ENCODE measurements at regions not wholly inside any gene's neighbourhood (a gene's known extent, or its start where the extent isn't known, plus 50 kb on each side); places are given as distances from the start of the nearest gene placed in this dataset.

DNA sequence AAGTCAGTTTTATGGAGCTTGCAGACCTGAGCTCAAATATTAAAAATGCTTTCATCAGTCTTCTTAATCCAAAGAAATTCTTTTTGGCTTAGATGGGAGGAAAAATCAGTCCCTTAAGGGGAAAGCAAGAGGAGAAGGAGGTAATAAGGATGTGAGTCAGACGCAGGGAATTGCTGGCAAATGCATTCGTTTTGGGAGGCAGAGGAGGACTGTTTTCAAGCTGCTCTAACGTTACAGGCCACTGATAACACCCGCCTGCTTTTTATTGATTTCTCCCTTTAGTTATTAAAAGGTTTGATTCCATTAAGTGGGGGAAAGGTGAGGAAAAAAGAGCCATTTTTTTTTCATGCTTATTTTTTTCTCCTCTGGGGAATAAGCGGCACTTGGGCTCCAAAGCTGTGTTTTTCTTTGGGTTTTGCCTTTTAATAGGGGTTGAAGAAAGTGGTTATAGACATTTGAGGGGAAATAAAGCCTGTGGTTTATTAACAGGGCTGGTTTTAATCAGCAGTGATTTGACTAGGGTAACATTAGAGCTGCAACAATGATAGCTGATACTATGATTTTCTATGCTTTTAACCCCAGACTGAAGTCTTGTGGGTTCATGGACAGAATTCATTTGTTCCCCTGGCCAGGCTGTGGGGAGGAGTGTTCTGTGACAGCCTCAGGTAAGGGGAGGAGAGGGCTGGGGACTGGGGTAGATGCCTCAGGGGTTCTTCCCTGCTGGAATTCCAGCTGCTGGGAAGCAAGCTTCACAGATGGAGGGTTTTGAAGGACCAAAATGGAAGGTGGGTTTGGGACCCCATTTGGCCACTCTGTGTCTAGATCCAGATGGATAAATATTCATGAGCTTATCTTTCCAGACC, 225.2 kb downstream of the GAS1 start:
- DNase-seq = no peak

DNA sequence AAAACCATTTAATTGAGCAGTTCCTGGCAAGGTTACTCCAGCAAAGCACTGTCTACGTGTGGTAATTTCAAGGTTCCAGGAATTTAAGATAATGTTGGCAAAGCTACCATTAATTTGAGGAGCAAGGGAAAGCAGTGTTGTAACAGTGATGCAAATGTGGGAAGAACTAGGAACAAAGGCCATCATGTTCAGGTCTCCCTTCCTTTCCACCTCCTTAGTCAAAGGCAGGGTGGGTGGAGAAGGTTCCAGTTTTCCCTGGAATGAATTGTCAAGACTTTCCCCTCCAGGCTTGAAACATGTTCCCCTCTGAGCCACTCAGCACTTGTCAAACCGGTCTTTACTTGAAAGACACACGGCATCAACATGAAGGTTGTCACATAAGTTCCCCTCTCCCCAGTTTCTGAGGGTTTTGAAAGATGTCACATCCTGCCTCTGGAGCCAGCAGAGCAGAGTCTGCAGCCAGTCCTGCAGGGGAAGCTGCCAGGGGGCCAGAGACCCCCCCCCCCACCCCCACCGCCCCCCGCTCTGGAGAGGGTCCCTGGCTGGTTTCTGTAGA, 226.0 kb downstream of the GAS1 start:
- DNase-seq = no peak

DNA sequence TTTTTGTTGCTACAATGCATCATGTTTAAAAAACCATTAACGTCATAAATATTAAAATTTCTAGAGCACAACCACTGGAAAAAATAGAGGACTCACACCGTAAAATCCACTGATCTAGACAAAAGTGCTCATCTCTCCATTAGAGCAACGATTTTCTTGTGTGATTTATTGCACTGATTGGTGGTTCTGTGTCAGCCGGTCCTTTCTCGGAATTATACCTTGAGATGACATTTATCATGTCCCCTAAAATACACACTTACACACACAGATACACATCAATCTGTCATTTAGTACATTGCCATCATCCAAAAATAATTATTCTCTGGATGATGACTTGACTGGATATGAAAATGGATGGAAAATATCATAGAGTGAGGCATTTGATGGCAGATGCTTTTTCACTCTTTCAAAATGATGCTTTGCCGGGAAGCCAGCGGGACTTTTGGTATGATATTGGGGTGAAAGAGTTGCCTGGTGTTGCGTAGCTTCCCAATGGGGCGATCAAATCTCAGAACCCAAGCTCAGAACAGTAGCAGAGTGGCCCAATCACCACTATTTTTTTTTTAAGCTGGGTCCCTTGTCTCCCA, 226.6 kb downstream of the GAS1 start:
- DNase-seq = no peak

DNA sequence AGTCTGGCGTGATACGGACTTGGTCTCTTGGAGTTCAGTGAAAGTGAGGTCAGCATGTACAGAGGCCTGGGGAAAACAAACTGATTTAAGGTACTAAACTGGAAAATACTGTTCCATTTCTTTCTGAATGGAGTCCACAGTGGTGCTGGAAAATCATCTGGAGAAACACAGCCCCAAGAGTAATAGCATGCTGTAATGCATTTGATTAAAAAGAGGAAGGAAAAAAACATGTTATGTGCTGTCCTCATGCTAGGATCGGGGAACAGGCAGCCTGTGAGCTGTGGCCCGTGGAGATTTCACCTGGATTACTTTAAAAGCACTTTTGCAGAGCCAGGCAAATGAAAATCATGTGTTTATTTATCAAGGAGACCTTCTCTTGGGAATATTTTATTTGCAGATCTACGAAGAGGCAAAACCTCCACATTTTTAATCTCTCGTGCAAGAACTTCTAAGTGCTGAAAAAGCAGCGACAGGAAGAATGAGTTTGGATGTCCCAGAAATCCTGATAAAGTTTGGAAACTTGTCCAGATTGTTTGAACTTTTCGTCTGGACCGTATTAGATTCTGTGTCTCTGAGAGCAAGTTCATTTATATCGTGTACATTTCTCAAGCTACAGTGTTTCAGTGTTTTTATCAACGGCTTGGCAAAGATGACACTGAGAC, 228.8 kb downstream of the GAS1 start:
- no peak for DNase-seq

DNA sequence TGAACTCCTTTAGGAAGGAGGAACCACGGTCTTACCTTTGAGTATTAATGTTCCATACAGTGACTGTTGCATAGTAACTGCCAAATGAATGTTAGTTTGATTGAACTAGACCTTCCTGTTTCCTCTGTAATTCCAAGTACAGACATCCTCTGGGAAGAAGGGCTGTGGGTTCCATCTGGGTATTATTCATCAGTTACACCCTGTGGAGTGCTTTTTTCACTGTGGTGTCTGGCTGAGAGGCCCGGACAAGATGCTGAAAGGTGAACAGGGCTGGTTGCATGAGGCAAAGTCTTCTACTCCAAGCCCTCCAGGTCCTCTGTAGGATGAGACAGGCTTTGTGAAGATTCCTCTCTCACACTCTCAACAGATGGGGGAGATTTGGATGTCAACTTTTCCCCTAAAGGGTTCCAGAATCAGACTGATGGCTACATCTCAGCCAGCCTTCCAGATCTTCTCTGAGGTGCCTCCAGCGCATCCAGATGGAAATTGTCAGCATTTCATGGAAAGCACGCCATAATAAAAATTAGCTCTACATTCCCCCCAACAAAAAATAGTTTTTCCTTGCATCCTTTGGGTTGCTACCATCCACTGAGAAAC, 230.9 kb downstream of the GAS1 start:
- DNase-seq = no peak

DNA sequence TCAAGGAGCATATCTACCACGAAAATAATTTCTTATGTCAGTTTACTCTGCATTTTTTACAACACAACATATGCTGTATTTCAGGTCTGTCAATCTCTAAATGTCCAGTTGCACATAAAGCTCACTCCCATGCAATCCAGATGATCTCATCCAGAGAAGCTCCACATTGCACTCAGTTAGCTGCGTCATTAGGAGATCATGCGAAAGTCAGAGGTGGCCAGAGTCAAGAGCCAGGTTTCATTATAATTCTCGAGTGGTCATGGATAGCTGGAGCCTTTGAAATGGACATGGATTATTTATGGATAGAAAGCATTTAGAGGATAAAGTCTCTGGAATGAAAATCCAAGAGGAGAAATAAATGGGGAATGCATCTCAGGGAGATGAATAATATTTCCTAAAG, 232.3 kb downstream of the GAS1 start:
- no peak for DNase-seq

DNA sequence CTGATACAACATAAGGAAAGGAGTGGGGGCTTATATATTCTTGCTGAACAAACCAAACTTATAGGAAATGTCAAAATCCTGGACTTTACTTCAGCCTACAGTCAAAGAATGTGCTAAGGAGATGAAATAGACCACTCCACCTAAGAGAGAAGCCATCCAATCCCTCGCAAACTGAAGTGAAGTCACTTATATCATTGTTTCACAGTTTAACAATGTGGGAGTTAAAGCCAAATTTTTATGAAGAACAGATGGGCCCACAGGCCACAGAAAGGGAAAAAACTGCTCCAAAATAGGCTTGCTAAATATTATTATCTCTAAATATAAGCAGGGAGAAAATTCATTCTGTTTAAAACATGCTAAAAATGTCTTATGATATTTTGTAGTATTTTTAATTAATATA, 233.3 kb downstream of the GAS1 start:
- no peak for DNase-seq

DNA sequence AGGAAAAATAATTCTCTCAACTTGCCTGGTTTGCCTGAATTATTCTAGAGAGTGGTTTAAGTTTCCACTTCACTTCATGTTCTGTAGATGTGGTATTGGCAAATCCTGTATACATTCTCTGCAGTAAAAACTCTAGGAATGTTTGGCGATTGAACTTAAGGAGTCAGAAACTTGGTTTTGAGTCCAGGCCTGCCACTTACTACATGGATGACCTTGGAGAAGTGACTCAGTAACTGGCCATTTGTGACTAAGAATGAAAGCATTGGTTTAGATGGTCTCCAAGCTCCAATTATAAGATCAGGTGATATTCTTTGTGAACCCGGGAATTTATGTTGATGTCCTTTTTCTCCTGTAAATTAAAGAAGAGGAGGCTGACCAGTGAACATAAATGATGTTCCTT, 233.8 kb downstream of the GAS1 start:
- DNase-seq = no peak

DNA sequence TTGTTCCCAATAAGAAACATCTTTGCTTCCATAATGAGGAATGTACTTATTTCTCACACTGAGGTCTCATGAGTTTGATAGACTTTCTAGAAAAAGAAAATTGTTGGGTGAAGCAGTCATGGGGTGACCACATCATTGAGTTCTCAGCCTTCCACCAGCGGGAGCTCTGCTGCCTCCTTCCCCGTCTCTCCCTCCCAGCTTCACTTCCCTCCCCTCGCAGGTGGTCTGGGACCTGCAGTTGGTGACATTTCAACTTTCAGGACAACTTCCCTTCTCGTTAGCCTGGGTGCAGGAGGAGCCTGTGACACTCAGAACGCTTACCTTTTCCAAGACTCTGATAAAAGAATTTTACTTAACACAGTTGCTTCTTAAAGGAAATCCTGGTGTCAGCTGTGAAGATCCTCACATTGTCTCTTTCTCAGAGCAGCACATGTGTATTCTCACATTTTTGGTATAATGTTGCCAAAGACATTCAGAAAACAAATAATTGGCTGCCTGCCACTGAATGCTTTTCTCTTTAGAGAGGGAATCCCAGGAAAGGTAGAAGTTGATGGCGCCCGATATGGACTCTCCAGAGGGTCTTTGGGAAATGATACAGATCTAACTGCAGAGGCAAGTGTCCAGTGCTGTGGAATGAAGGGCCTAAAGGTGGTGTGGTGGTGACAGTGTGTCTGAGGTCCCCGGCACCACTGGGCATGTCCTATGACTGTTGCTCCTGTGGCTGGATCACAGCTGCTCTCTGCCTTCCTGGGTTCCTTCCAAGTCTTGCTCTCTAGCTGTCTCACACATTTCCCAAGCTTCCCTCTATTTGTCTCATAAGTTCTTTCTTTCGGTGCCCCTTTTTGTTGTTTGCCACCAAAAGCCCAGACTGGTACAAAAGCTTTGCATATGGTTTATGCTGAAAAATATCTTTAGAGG, 238.1 kb downstream of the GAS1 start:
- DNase-seq = no peak

DNA sequence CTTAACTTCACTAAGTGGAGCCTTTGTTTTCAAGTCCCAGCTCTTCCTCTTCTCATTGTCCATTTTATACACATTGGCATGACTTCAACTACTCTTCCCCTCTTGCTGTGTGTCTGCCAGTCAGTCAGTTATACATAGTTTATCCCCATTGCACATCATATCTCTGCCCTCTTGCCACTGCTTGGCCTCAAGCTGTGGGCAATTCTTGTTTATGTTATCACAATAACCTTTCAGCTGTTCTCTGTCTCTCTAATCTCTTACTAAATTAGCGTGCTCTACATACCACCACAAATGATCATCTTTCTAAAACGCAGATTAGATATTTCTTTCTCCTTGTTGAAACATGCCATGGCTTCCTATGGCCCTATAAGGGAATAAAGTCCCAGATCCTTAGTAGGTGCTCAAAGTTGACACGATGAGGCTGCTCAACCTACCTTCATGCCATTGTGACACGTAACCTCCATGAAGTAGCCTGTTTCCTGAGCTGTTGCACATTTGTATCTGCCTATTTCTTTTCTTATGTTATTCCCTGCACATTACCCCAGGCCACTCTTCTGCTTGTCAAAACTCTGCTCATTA, 239.3 kb downstream of the GAS1 start:
- DNase-seq = no peak

DNA sequence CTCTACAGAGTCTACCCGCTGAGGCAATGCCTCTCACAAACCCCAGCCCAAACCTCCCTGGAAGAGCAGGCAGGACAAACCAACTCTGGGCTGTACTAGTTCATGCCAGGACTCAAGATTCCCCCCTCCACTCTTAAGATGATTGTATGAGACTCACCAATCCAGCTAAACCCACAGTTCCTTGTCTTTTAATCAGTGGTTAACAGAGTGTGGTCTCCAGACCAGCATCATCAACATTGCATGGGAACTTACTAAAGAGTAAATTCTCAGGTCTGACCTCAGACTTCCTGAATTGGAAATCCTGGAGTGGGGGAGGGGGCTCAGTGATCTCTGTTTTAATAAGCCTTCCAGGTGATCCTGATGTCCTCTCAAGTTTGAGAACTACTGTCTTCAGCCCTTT, 240.9 kb downstream of the GAS1 start:
- no peak for DNase-seq

DNA sequence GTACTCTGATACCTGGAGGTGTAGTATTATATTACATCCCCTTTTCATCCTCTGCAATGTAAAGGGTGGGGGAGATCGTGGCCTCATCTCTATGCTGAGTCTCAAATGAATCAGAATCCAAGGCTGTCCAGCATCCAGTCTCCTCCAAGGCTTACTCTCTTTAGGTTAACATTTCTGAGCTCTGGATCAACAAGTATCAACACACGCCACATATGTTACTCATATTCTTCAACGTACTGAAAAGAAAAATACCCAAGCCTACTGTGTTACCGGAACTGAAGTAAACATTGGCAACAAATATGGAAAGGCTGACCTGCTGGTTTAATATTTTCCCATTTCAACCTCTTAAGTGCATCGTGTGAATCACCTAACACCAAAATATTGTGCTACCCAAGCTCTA, 241.8 kb downstream of the GAS1 start:
- no peak for DNase-seq

DNA sequence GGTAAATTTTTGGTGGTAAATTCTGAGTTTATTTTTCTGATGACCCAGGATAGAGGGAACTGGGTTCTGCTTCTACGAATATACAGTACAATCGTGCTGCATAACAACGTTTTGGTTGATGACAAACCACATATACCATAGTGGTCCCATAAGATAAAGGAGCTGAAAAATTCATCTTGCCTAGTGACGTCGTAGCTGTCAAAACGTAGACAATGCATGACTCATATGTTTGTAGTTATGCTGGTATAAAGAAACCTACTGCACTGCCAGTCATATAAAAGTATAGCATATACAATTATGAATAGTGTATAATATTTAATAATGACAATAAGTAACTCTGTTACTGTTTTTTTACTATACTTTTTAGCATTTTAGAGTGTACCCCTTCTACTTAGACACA, 244.0 kb downstream of the GAS1 start:
- no peak for DNase-seq

DNA sequence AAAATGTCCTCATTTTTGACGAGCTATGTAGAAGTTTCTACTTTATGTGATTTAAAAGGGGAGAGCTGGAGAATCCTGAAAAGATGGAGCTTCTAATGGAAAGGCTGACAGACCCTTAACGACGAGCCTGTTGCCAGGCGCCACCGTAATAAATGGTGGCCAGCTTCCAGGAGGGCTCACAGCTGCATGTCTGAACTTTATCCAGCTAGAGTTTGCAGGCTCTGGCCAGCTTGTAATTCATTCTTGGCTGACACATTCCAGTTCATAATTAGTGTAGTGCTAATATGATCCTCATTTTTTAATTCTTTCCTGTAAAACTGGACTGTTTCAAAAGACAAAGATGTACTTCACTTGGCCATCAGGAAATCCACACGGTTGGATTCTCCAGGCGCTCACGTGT, 246.7 kb downstream of the GAS1 start:
- DNase-seq = no peak

DNA sequence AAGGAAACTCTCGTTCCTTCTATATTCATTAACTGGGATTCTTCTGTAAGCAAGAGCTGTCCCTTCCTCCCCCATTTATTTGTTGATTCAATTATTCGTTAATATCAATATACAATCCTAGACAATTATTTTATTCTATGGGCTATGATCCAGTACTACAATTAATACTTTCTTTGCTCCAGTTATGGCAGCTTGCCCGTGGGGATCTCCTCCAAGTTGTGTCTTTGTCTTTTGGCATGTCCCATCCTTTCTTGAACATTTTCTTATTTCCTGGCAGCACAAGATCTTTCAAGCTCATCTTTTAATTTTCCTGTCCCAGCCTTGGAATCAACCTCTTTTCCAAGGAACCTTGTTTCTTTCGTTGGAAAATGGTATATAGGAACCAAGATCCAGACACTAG, 249.3 kb downstream of the GAS1 start:
- no peak for DNase-seq

DNA sequence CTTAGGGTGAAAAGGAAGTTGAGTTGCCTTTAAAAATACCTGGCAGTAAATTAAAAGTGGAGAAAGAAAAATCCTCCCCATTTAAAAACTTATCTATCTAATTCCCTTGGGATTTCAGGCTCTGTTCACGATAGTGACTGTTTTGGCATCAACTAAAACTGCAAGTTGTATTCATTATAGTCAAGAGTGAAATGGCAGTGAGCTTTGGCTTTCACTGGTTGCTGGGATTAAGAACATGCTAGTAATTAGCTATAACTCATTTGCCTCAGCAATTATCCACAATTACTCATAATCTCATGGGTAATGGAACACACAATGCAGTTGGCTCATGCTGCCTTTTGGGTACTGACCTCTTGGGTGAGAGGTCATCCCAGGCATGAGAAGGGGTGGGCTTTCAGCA, 250.1 kb downstream of the GAS1 start:
- no peak for DNase-seq

DNA sequence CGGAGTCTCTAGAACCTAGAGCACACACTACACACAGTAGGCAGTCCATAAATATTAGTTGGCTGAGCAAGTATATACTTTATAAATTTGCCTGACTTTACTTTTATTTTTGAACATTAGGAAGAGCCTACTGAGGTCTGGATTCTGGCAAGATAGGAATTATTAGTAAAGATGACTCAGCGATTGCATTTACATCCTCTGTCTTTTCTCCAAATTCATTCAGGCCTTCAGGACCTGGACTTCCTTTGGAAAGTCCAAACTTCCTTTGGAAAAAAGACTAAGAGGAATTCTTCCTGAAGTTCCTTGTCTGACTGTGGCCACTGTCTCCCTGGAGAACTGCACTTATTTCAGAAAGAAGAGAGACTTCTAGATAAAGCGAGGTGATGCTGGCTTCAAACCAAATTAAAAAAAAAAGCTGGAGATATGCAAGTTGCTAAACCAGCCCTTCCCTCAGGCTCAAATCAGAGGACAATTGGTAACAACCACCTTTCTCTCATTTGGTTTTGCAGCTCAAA, 251.3 kb downstream of the GAS1 start:
- no peak for DNase-seq

DNA sequence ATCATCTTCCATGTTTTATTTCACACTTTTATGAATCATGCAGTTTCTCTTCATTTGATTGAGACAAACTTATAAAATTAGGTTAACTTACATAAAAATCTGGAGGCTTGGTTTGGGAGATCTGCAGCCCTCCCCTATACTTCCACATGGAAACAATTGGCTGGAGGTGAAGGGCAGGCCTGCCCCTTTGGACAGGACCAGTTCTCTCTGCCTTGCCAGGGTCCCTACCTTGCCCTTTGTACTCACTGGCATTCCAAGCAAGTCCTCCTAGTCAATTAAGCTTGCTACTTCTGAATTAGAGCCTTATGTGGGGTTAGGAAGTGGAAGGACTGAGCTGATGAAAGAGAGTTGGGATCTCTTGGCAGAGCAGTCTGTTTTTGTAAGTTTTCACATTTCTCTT, 257.3 kb downstream of the GAS1 start:
- DNase-seq = no peak

DNA sequence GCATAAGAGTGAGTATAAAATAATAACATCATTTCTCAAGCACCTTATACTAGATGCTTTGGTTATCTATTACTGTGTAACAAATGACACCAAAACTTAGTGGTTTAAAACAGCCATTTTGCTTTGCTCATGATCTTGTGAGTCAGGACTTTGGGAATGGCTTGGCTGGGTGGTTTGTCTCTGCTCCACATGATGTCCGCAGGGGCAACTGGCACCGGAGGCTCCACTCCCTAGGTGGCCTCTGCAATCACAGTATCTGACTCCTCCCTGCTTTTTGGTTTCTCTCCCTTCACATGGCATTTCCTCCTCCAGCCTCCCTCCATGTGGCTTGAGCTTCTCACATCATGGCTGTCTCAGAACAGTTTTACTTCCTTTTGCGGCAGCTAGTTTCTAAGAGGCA, 259.5 kb downstream of the GAS1 start:
- DNase-seq = no peak

DNA sequence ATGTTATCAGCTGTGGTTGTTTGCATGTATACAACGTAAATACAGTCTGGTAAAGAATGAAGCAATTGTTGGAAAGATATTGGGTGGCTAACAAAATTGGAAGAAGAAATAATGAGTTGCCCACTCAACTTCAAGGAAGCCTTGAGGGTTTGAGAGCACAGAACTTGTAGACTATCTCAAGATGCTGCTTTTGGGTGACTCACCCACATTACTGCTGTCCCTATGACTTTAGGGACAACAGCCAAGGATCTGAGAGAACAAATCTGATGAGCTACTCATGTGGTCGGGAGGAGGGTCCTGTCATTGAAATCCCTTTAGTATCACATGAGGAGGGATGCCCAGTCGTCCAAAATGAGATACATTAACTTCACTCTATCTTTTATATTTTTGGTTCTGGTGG, 261.8 kb downstream of the GAS1 start:
- no peak for DNase-seq

DNA sequence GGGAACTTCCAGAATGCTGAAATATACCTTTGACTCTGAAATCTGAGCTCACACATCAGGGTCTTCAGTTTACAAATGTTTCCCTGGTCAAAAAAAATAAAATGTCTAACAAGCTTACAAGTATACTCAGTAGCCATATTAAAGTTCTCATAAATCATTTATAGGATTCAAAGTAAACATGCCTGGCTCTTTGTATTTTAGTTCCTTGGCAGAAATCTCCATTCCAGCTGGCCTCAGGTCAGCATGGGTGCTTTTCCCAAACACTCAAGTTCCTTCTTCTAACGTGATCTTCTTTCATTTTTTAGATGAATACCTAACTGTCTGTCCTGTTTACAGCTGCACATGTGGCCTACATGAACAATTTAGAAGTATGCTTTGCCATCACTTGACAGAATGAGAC, 263.2 kb downstream of the GAS1 start:
- DNase-seq = no peak

DNA sequence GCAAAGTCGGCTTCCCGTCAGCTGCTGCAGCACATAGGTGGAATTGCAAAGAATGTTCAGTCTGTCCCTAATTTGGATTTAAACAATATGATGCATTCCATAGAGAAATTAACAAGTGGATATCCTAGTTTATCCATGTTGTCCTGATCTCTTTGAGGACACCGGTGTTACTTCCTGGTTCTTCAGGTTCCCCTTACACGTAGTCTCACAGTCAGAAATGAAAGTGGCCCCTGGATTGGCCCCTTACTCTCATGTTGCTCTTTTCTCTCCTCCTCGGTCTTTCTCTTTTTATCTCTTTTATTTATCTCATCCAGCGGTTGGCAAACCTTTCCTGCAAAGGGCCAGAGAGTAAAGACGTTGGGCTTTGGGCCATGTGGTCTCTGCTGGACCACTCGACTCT, 265.1 kb downstream of the GAS1 start:
- DNase-seq = no peak
